ENCODE measurements at regions not wholly inside any gene's neighbourhood (a gene's known extent, or its start where the extent isn't known, plus 50 kb on each side); places are given as distances from the start of the nearest gene placed in this dataset.

- Mint-ChIP-seq H3K27ac (no peak overlapping the region), H3K4me3 (no peak overlapping the region), H3K9me3 (peaks cover 3% of the 10 kb centered on the region), H3K27me3 (ENCODE audit: insufficient read depth, low read depth) (peaks cover 62% of the 10 kb centered on the region), H3K36me3 (no peaks in the 10 kb centered on the region), H3K4me1 (peaks cover 25% of the 10 kb centered on the region)
- H3K79me2 ChIP-seq (ENCODE audit: low read depth), result no peaks in the 10 kb centered on the region
- H3K36me3 ChIP-seq, result no peaks in the 10 kb centered on the region
- no peak overlapping the region for H3K9ac ChIP-seq
- H3K4me2 ChIP-seq, result peak overlapping the region; percentile 54
- no peaks in the 10 kb centered on the region for H3K9me3 ChIP-seq (ENCODE audit: low read depth)
- H3K4me3 ChIP-seq, result no peak overlapping the region
- no peak overlapping the region for H2AFZ ChIP-seq (replicated peaks)
- H3K27me3 ChIP-seq, result peaks cover 8% of the 10 kb centered on the region
- no peak overlapping the region for H3K27ac ChIP-seq
- peaks cover 16% of the 10 kb centered on the region for H3F3A ChIP-seq (ENCODE audit: low read depth)
- TF ChIP-seq CTCF (IDR thresholded peaks at IDR 0.05), result no peak
- no peak for TF ChIP-seq EZH2 (IDR thresholded peaks at IDR 0.05)
- TF ChIP-seq EZH2phosphoT487 (IDR thresholded peaks at IDR 0.05), result no peak
- no peak for DNase-seq (ENCODE audit: low spot score)
- H3K4me1 ChIP-seq, result peaks cover 20% of the 10 kb centered on the region
- H4K20me1 ChIP-seq (ENCODE audit: low read depth), result no peaks in the 10 kb centered on the region
Observed at GRCh38 chr20:48420176-48420575, 407.6 kb downstream of the PREX1 start.

- Histone ChIP-seq H3K4me3 (no peak overlapping the region), H3K9me3 (ENCODE audit: low read depth) (no peaks in the 10 kb centered on the region), H3K27ac (no peak overlapping the region), H4K20me1 (ENCODE audit: low read depth) (no peaks in the 10 kb centered on the region), H2AFZ (replicated peaks) (no peak overlapping the region), H3K4me1 (peaks cover 19% of the 10 kb centered on the region), H3K9ac (no peak overlapping the region), H3K4me2 (peak overlapping the region; percentile 54), H3K27me3 (peaks cover 8% of the 10 kb centered on the region), H3K79me2 (ENCODE audit: low read depth) (no peaks in the 10 kb centered on the region), H3K36me3 (no peaks in the 10 kb centered on the region), H3F3A (ENCODE audit: low read depth) (peaks cover 15% of the 10 kb centered on the region)
- Mint-ChIP-seq H3K36me3 (no peaks in the 10 kb centered on the region), H3K27me3 (ENCODE audit: insufficient read depth, low read depth) (peaks cover 55% of the 10 kb centered on the region), H3K4me1 (peaks cover 28% of the 10 kb centered on the region), H3K27ac (no peak overlapping the region), H3K4me3 (no peak overlapping the region), H3K9me3 (peaks cover 3% of the 10 kb centered on the region)
- DNase-seq (ENCODE audit: low spot score), result peak; percentile 55
- TF ChIP-seq CTCF (IDR thresholded peaks at IDR 0.05) (no peak), EZH2phosphoT487 (IDR thresholded peaks at IDR 0.05) (peak; percentile 85)
Observed at GRCh38 chr20:48419173-48419572, 408.6 kb downstream of the PREX1 start.

GRCh38 chr20:48416002-48416401 lies 411.8 kb downstream of the PREX1 start:
- peaks cover 6% of the 10 kb centered on the region for H3K27me3 ChIP-seq
- H3K27ac Mint-ChIP-seq, result no peak overlapping the region
- H3K9me3 Mint-ChIP-seq, result peaks cover 6% of the 10 kb centered on the region

More at GRCh38 chr20:48416002-48416401, 411.8 kb downstream of the PREX1 start:
- H2AFZ ChIP-seq (replicated peaks), result no peak overlapping the region
- Mint-ChIP-seq H3K27me3 (ENCODE audit: insufficient read depth, low read depth) (peaks cover 57% of the 10 kb centered on the region), H3K4me1 (peaks cover 38% of the 10 kb centered on the region), H3K36me3 (no peaks in the 10 kb centered on the region), H3K4me3 (no peak overlapping the region)
- H3K27ac ChIP-seq, result no peak overlapping the region
- no peaks in the 10 kb centered on the region for H3K36me3 ChIP-seq
- TF ChIP-seq CTCF (IDR thresholded peaks at IDR 0.05) (no peak), EZH2 (IDR thresholded peaks at IDR 0.05) (no peak), EZH2phosphoT487 (IDR thresholded peaks at IDR 0.05) (no peak)
- H3K4me3 ChIP-seq, result no peak overlapping the region
- no peaks in the 10 kb centered on the region for H3K9me3 ChIP-seq (ENCODE audit: low read depth)
- H3K4me2 ChIP-seq, result no peak overlapping the region
- no peak for DNase-seq (ENCODE audit: low spot score)
- no peaks in the 10 kb centered on the region for H3K79me2 ChIP-seq (ENCODE audit: low read depth)
- no peaks in the 10 kb centered on the region for H4K20me1 ChIP-seq (ENCODE audit: low read depth)
- H3K9ac ChIP-seq, result no peak overlapping the region
- H3F3A ChIP-seq (ENCODE audit: low read depth), result peaks cover 15% of the 10 kb centered on the region
- H3K4me1 ChIP-seq, result peaks cover 19% of the 10 kb centered on the region
